ENCODE measurements at regions not wholly inside any gene's neighbourhood (a gene's known extent, or its start where the extent isn't known, plus 50 kb on each side); places are given as distances from the start of the nearest gene placed in this dataset.

DNA sequence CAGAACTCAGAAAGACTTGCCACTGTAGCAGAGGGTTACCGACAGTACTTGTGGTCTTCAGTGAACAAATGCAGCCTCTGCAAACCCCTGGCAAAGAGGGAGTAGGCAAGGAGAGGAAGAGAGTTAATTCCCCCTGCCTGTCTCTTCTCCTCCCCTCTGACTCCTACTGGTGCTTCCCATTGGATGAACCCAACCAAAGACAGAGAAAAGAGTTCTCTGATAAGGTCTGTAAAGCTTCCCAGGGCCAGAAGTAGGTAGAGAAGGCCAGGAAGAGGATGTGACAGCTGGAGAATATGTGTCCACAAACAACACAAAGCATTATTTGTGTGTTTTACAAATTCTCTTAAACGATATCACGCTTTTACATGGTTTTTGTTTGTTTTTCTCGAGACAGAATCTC is 66.6 kb upstream of the GPCPD1 start:
- H2AFZ ChIP-seq (ENCODE audit: low read length) = no peak overlapping the region
- no peak overlapping the region for H2BK120ac ChIP-seq (replicated peaks; ENCODE audit: low read depth, low read length)
- no peak overlapping the region for H2AK5ac ChIP-seq (ENCODE audit: low read depth, low read length)
- H3K4ac ChIP-seq (replicated peaks; ENCODE audit: insufficient read length, low read depth, low read length) = no peak overlapping the region
- H2BK5ac ChIP-seq (ENCODE audit: low read depth, low read length) = no peak overlapping the region
- FAIRE-seq = no peak
- no peak overlapping the region for H4K91ac ChIP-seq (replicated peaks; ENCODE audit: insufficient read length, low read length)
- H3K27ac ChIP-seq (ENCODE audit: low read depth, low read length) = no peak overlapping the region
- H3K27me3 ChIP-seq (replicated peaks in 1 of 4; ENCODE audit: control insufficient read depth in 3 of 4, extremely low read depth in 1 of 4, insufficient read depth in 3 of 4, low read length in 3 of 4) = no peaks in the 10 kb centered on the region
- no peak overlapping the region for H4K5ac ChIP-seq (ENCODE audit: insufficient read length, low read depth, low read length)
- no peaks in the 10 kb centered on the region for H3K79me2 ChIP-seq (ENCODE audit: control insufficient read depth in 1 of 2, insufficient read depth in 2 of 2, low read length in 2 of 2)
- H3K56ac ChIP-seq (replicated peaks; ENCODE audit: insufficient read length, low read depth, low read length) = no peak overlapping the region
- no peak overlapping the region for H3K4me2 ChIP-seq (ENCODE audit: insufficient read depth in 1 of 2, low read depth in 2 of 2, low read length in 2 of 2)
- no peaks in the 10 kb centered on the region for H3K4me1 ChIP-seq (replicated peaks in 1 of 4; ENCODE audit: control insufficient read depth in 3 of 4, insufficient read depth in 4 of 4, low read length in 3 of 4)
- H3K36me3 ChIP-seq (ENCODE audit: control insufficient read depth in 2 of 4, insufficient read depth in 4 of 4, low read length in 3 of 4) = no peaks in the 10 kb centered on the region
- H3K9me3 ChIP-seq (ENCODE audit: insufficient read depth in 2 of 2, low read depth in 1 of 2, low read length in 1 of 2) = no peaks in the 10 kb centered on the region
- no peak overlapping the region for H2BK15ac ChIP-seq (ENCODE audit: low read length)
- no peak overlapping the region for H3K23ac ChIP-seq (ENCODE audit: insufficient read length)
- DNase-seq (ENCODE audit: low read depth in 1 of 2, low spot score in 2 of 2) = no peak
- WGBS, 2 experiments (ENCODE audit: extremely low coverage in 1 of 2, insufficient coverage in 1 of 2, insufficient read length in 1 of 2, insufficient replicate concordance in 2 of 2, low coverage in 1 of 2, low lambda C conversion rate in 2 of 2, missing lambda C conversion rate in 1 of 2) = 90% methylated on average over 4 of the region's 4 CpGs; no CpG with 5 or more reads in 1 of the 2 experiments
- CTCF ChIA-PET (ENCODE audit: partially characterized antibody) = interaction anchor here (0.6 kb wide), 1 partner anchor 47 kb away, joined by 3 read pairs; no protein-coding TSS in a partner anchor
- no peak overlapping the region for H2BK20ac ChIP-seq (ENCODE audit: low read length)
- H4K8ac ChIP-seq (ENCODE audit: extremely low read depth, insufficient read depth, low read length) = no peak overlapping the region
- no peak overlapping the region for H3K18ac ChIP-seq (ENCODE audit: extremely low read depth, low read length)
- POLR2A ChIA-PET (ENCODE audit: partially characterized antibody) = no interaction called here
- no peak overlapping the region for H2BK12ac ChIP-seq (ENCODE audit: low read depth, low read length)
- H4K20me1 ChIP-seq (replicated peaks in 1 of 2; ENCODE audit: control insufficient read depth in 1 of 2, insufficient read depth in 2 of 2, low read length in 2 of 2) = no peaks in the 10 kb centered on the region
- H3K79me1 ChIP-seq (ENCODE audit: low read depth, low read length) = no peaks in the 10 kb centered on the region
- H3K14ac ChIP-seq (ENCODE audit: insufficient read length) = no peak overlapping the region
- no peak overlapping the region for H3K4me3 ChIP-seq (ENCODE audit: extremely low read depth in 1 of 4, insufficient read depth in 2 of 4, low read depth in 3 of 4, low read length in 4 of 4)
- H3K9ac ChIP-seq (replicated peaks in 1 of 4; ENCODE audit: extremely low read depth in 1 of 4, low read depth in 3 of 4, low read length in 3 of 4) = no peak overlapping the region
- H3K23me2 ChIP-seq (ENCODE audit: low read depth, low read length) = no peaks in the 10 kb centered on the region
- TF ChIP-seq RAD21 (IDR thresholded peaks at IDR 0.05 in 1 of 2, conservative IDR thresholded peaks at IDR 0.05 in 1 of 2; ENCODE audit: low read depth in 2 of 2, low read length in 2 of 2) = no peak
- TF ChIP-seq KDM4A (IDR thresholded peaks at IDR 0.05; ENCODE audit: low read depth, low read length, severe bottlenecking) = no peak
- no peak for TF ChIP-seq RNF2 (IDR thresholded peaks at IDR 0.05; ENCODE audit: borderline replicate concordance, low read depth, low read length, missing control alignments, poor library complexity, severe bottlenecking)
- TF ChIP-seq POLR2AphosphoS5 (IDR thresholded peaks at IDR 0.05; ENCODE audit: low read depth, low read length) = no peak
- TF ChIP-seq SUZ12 (IDR thresholded peaks at IDR 0.05; ENCODE audit: low read length) = no peak
- TF ChIP-seq CHD1 (IDR thresholded peaks at IDR 0.05; ENCODE audit: low read depth, low read length) = no peak
- TF ChIP-seq GABPA (IDR thresholded peaks at IDR 0.05; ENCODE audit: borderline replicate concordance, insufficient read depth, low read length) = no peak
- TF ChIP-seq POU5F1 (IDR thresholded peaks at IDR 0.05; ENCODE audit: low read depth, low read length) = no peak
- no peak for TF ChIP-seq JUND (IDR thresholded peaks at IDR 0.05; ENCODE audit: low read length)
- no peak for TF ChIP-seq ZNF274 (IDR thresholded peaks at IDR 0.05; ENCODE audit: borderline replicate concordance, extremely low read depth, low read length)
- TF ChIP-seq, protein P1, sequence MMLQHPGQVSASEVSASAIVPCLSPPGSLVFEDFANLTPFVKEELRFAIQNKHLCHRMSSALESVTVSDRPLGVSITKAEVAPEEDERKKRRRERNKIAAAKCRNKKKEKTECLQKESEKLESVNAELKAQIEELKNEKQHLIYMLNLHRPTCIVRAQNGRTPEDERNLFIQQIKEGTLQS (IDR thresholded peaks at IDR 0.05; ENCODE audit: insufficient read depth, low read depth, low read length) = no peak
- TF ChIP-seq KDM5A (IDR thresholded peaks at IDR 0.05; ENCODE audit: low read length) = no peak
- TF ChIP-seq NRF1 (IDR thresholded peaks at IDR 0.05; ENCODE audit: low read depth, low read length) = no peak
- no peak for TF ChIP-seq YY1 (IDR thresholded peaks at IDR 0.05; ENCODE audit: low read depth, low read length)
- TF ChIP-seq BRCA1 (IDR thresholded peaks at IDR 0.05; ENCODE audit: low read depth, low read length) = no peak

All from H1 (cell line).